ENCODE measurements at regions not wholly inside any gene's neighbourhood (a gene's known extent, or its start where the extent isn't known, plus 50 kb on each side); places are given as distances from the start of the nearest gene placed in this dataset.
"Not testable (repeated sequence)": the region's sequence is repeated elsewhere in the genome, so short reads cannot be mapped to it uniquely, and the experiment has no call there.

DNA sequence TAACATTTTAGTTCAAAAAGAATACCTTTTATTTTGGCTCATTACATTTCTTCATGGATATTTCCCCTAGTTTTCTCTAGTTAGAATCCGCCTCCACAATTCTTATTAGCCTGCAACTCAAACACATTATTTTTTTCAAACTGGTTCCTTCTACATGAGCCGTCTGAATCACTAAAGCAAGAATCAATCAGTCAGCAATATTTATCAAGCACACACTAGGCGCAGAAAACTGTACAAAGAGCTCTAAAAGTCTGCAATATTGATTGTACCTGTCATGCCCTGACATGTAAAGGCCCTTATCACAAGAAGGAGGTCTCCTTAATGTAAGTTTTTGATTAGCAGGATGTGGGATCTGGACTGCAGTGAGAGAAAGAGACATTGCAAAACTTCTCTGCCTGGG, 94.8 kb upstream of the CENPE start:
- Histone ChIP-seq H3K27me3 (ENCODE audit: control insufficient read depth, insufficient read depth, low read length) (no peaks in the 10 kb centered on the region), H3K4me3 (ENCODE audit: low read depth, low read length) (no peak overlapping the region), H3K27ac (ENCODE audit: low read depth, low read length) (no peak overlapping the region), H3K9me3 (ENCODE audit: control insufficient read depth, insufficient read depth, low read length) (no peaks in the 10 kb centered on the region), H3K4me1 (ENCODE audit: control insufficient read depth, insufficient read depth, low read length) (no peaks in the 10 kb centered on the region), H3K36me3 (ENCODE audit: control insufficient read depth, insufficient read depth, low read length) (no peaks in the 10 kb centered on the region)
- no peak for DNase-seq (ENCODE audit: low read depth in 4 of 6, low spot score in 6 of 6)
- 70% methylated on average over 2 of the region's 3 CpGs for WGBS (ENCODE audit: insufficient coverage)

DNA sequence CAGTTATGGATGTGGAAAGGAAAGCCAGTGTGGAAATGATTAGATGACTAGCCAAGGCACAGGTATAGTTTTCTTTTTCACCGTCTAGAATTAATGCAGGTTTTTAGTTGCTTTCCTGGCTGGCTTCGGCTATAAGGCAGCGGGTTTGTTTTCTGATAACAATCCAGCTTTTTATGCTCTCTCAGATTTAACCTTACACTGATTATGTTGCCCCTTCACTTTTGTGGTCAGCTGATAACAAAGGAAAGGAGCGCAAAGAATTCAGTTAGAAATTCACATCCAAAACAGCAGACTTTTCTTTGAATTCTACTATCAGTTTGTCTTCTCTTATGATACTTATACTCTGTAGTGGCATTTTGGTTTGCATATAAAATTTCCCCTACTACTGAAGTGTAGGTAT, 94.2 kb upstream of the CENPE start:
- DNase-seq (ENCODE audit: low read depth in 4 of 6, low spot score in 6 of 6): no peak
- WGBS (ENCODE audit: insufficient coverage): no CpG with 5 or more reads among the region's 4 CpGs
- H3K27me3 ChIP-seq (ENCODE audit: control insufficient read depth, insufficient read depth, low read length): no peaks in the 10 kb centered on the region
- H3K9me3 ChIP-seq (ENCODE audit: control insufficient read depth, insufficient read depth, low read length): no peaks in the 10 kb centered on the region
- H3K27ac ChIP-seq (ENCODE audit: low read depth, low read length): no peak overlapping the region
- H3K36me3 ChIP-seq (ENCODE audit: control insufficient read depth, insufficient read depth, low read length): no peaks in the 10 kb centered on the region
- no peak overlapping the region for H3K4me3 ChIP-seq (ENCODE audit: low read depth, low read length)
- no peaks in the 10 kb centered on the region for H3K4me1 ChIP-seq (ENCODE audit: control insufficient read depth, insufficient read depth, low read length)

DNA sequence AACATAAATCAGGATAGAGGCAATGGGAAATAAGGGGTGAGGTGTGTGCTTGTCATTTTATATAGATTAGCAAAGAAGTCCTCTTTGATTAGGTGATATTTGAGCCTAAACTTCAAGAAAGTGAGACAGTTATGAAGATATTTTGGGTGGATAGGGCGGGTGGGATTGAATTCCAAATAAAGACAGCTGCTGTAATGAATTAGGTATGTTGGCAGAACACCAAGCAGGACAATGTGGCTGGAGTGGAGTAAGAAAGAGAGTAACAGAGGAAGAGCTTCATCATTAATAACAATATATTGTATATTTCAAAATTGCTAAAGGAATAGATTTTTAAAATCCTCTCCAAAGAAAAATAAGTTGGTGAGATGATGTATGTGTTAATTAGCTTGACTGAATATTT, 91.0 kb upstream of the CENPE start:
- H3K27ac ChIP-seq (ENCODE audit: low read depth, low read length): no peak overlapping the region
- H3K36me3 ChIP-seq (ENCODE audit: control insufficient read depth, insufficient read depth, low read length): no peaks in the 10 kb centered on the region
- WGBS (ENCODE audit: insufficient coverage): no CpG with 5 or more reads among the region's 1 CpG
- H3K27me3 ChIP-seq (ENCODE audit: control insufficient read depth, insufficient read depth, low read length): no peaks in the 10 kb centered on the region
- DNase-seq (ENCODE audit: low read depth in 4 of 6, low spot score in 6 of 6): no peak
- H3K4me3 ChIP-seq (ENCODE audit: low read depth, low read length): no peak overlapping the region
- no peaks in the 10 kb centered on the region for H3K9me3 ChIP-seq (ENCODE audit: control insufficient read depth, insufficient read depth, low read length)
- H3K4me1 ChIP-seq (ENCODE audit: control insufficient read depth, insufficient read depth, low read length): no peaks in the 10 kb centered on the region

DNA sequence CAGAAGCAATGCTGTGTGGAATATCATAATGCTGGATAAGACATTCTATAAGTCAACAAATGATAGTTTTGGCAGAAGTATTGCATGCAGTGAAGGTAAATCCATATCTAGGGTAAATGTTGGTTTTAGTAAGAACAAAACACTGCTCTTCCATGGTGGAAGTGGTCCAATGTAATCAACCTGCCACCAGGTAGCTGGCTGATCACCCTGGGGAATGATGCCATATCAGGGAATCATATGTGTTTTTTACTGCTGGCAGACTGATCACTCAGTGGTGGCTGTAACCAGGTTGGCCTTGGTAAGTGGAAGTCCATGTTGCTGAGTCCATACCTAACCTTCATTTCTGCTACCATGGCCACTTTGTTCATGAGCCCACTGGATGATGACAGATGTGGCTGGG, 74.0 kb upstream of the CENPE start:
- Histone ChIP-seq H3K9me3 (ENCODE audit: control insufficient read depth, insufficient read depth, low read length) (no peaks in the 10 kb centered on the region), H3K27me3 (ENCODE audit: control insufficient read depth, insufficient read depth, low read length) (no peaks in the 10 kb centered on the region), H3K27ac (ENCODE audit: low read depth, low read length) (no peak overlapping the region), H3K4me3 (ENCODE audit: low read depth, low read length) (no peak overlapping the region), H3K4me1 (ENCODE audit: control insufficient read depth, insufficient read depth, low read length) (no peaks in the 10 kb centered on the region), H3K36me3 (ENCODE audit: control insufficient read depth, insufficient read depth, low read length) (no peaks in the 10 kb centered on the region)
- no peak for DNase-seq (ENCODE audit: low read depth in 4 of 6, low spot score in 6 of 6)

DNA sequence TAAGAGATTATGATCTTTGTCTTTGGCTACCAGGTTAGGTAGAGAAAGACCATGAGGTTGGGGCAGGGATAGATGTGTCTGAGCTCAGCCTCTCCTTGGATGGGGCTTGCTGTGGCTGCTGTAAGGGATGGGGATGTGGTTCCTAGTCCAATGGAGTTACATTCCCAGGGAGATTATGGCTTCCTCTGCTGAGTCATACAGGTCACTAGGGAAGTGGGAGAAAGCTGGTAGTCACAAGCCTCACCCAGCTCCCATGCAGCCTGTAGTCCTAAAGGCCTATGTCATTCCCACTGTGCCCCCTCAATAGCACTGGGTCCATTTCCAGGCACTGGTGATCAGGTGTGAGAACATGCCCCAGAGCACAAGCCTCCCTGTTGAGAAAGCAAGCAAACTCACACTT, 70.6 kb upstream of the CENPE start:
- Histone ChIP-seq H3K27ac (ENCODE audit: low read depth, low read length) (no peak overlapping the region), H3K27me3 (ENCODE audit: control insufficient read depth, insufficient read depth, low read length) (no peaks in the 10 kb centered on the region), H3K9me3 (ENCODE audit: control insufficient read depth, insufficient read depth, low read length) (no peaks in the 10 kb centered on the region), H3K4me1 (ENCODE audit: control insufficient read depth, insufficient read depth, low read length) (no peaks in the 10 kb centered on the region), H3K4me3 (ENCODE audit: low read depth, low read length) (no peak overlapping the region), H3K36me3 (ENCODE audit: control insufficient read depth, insufficient read depth, low read length) (no peaks in the 10 kb centered on the region)
- DNase-seq (ENCODE audit: low read depth in 4 of 6, low spot score in 6 of 6): no peak

DNA sequence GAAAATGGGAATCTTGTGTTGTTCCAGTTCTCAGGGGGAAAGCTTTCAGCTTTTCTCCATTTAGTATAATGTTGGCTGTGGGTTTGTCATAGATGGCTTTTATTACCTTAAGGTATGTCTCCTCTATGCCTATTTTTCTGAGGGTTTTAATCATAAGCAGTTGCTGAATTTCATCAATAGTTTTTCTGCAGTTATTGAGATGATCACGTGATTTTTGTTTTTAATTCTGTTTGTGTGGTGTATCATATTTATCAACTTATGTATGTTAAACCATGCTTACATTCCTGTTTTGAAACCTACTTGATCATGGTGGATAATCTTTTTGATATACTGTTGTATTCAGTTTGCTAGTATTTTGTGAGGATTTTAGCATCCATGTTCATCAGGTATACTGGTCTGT, 66.8 kb upstream of the CENPE start:
- H3K4me3 ChIP-seq (ENCODE audit: low read depth, low read length): no peak overlapping the region
- no CpG with 5 or more reads among the region's 1 CpG for WGBS (ENCODE audit: insufficient coverage)

DNA sequence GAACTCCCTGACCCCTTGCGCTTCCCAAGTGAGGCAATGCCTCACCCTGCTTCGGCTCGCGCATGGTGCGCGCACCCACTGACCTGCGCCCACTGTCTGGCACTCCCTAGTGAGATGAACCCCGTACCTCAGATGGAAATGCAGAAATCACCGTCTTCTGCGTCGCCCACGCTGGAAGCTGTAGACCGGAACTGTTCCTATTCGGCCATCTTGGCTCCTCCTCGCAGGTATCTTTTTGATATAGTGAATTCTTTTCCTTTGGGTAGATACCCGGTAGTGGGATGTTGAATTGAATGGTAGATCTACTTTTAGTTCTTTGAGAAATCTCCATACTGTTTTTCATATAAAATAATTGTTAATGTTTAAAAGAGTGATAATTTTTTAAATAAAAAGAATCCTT, 57.9 kb upstream of the CENPE start:
- H3K4me3 ChIP-seq (ENCODE audit: low read depth, low read length); H3K9me3 ChIP-seq (ENCODE audit: control insufficient read depth, insufficient read depth, low read length); H3K4me1 ChIP-seq (ENCODE audit: control insufficient read depth, insufficient read depth, low read length); H3K27ac ChIP-seq (ENCODE audit: low read depth, low read length); H3K27me3 ChIP-seq (ENCODE audit: control insufficient read depth, insufficient read depth, low read length); DNase-seq (ENCODE audit: low read depth in 4 of 6, low spot score in 6 of 6); H3K36me3 ChIP-seq (ENCODE audit: control insufficient read depth, insufficient read depth, low read length): not testable (repeated sequence)
- 97% methylated on average over 5 of the region's 16 CpGs for WGBS (ENCODE audit: insufficient coverage)

More for the DNA sequence above, 66.8 kb upstream of the CENPE start:
- H3K4me1 ChIP-seq (ENCODE audit: control insufficient read depth, insufficient read depth, low read length): no peaks in the 10 kb centered on the region
- no peak overlapping the region for H3K27ac ChIP-seq (ENCODE audit: low read depth, low read length)
- no peaks in the 10 kb centered on the region for H3K9me3 ChIP-seq (ENCODE audit: control insufficient read depth, insufficient read depth, low read length)
- no peaks in the 10 kb centered on the region for H3K27me3 ChIP-seq (ENCODE audit: control insufficient read depth, insufficient read depth, low read length)
- DNase-seq (ENCODE audit: low read depth in 4 of 6, low spot score in 6 of 6): no peak
- H3K36me3 ChIP-seq (ENCODE audit: control insufficient read depth, insufficient read depth, low read length): no peaks in the 10 kb centered on the region
